K562 (cell line): ENCODE measurements at regions not wholly inside any gene's neighbourhood (a gene's known extent, or its start where the extent isn't known, plus 50 kb on each side); places are given as distances from the start of the nearest gene placed in this dataset.

Source experiments
- CBFB ChIP-seq: sonication (generic); formaldehyde crosslinking; IDR thresholded peaks from 2 replicates; pipeline ENCODE4 v1.4.0; 2020; ENCODE audit warnings: mild to moderate bottlenecking, missing genetic modification reagents
- CHD1 ChIP-seq: fragments of 200-600 bp; sonication (generic); IDR thresholded peaks from one replicate; pipeline ENCODE4 v1.6.1; 2012; ENCODE audit warnings: mild to moderate bottlenecking, moderate library complexity, low read length, inconsistent platforms
- MEF2A ChIP-seq: IDR thresholded peaks from 2 replicates; pipeline ENCODE4 v1.6.1; 2011; ENCODE audit warnings: low read depth, mild to moderate bottlenecking, low read length, moderate library complexity; ENCODE audit not compliant: control insufficient read depth
- NR2C2 ChIP-seq, 2 experiments: fragments of 200-800 bp in 1 of 2; sonication (Bioruptor generic) in 1 of 2; sonication (generic) in 1 of 2; formaldehyde crosslinking in 1 of 2; IDR thresholded peaks; 2 replicates each; pipeline versions ENCODE4 v1.6.1 to v1.8.0; 2016 to 2022; ENCODE audit warnings: mild to moderate bottlenecking in 1 of 2, missing compliant biosample characterization in 1 of 2, missing genetic modification characterization in 1 of 2, missing genetic modification reagents in 1 of 2
- PHF8 ChIP-seq: fragments of 200-600 bp; sonication (generic); IDR thresholded peaks from 2 replicates; pipeline ENCODE4 v1.6.1; 2012; ENCODE audit warnings: mixed run types, mild to moderate bottlenecking, inconsistent platforms, low read length, moderate library complexity, borderline replicate concordance
- POLR2A ChIP-seq: fragments of 450-650 bp; conservative IDR thresholded peaks from 2 replicates; pipeline ENCODE4 v1.6.1; 2016
- RAD21 ChIP-seq, 2 experiments: fragments of 250-450 bp in 1 of 2; fragments of 450-650 bp in 1 of 2; sonication (Bioruptor Pico) in 1 of 2; formaldehyde crosslinking in 1 of 2; IDR thresholded peaks in 1 of 2; conservative IDR thresholded peaks in 1 of 2; 2 replicates each; pipeline versions ENCODE4 v1.4.0 to v1.8.0; 2020 to 2022; ENCODE audit warnings: mild to moderate bottlenecking in 2 of 2, moderate library complexity in 1 of 2
- RBM14 ChIP-seq: fragments of 200-400 bp; formaldehyde crosslinking; IDR thresholded peaks from 2 replicates; pipeline ENCODE4 v1.6.1; 2018; ENCODE audit warnings: low read depth, mild to moderate bottlenecking, low read length, moderate library complexity, borderline replicate concordance; ENCODE audit not compliant: insufficient read depth
- RBM15 ChIP-seq: fragments of 200-400 bp; formaldehyde crosslinking; IDR thresholded peaks from 2 replicates; pipeline ENCODE4 v1.6.1; 2018; ENCODE audit warnings: mild to moderate bottlenecking, low read length, moderate library complexity; ENCODE audit not compliant: insufficient read depth
- SRF ChIP-seq, 2 experiments: fragments of 250-450, 450-650 bp in 1 of 2; sonication (Bioruptor Pico) in 1 of 2; sonication (generic) in 1 of 2; formaldehyde crosslinking; IDR thresholded peaks; 2 replicates each; pipeline versions ENCODE4 v1.5.0 to v1.5.1; 2020 to 2022; ENCODE audit warnings: mild to moderate bottlenecking in 1 of 2, missing genetic modification reagents in 1 of 2

DNA sequence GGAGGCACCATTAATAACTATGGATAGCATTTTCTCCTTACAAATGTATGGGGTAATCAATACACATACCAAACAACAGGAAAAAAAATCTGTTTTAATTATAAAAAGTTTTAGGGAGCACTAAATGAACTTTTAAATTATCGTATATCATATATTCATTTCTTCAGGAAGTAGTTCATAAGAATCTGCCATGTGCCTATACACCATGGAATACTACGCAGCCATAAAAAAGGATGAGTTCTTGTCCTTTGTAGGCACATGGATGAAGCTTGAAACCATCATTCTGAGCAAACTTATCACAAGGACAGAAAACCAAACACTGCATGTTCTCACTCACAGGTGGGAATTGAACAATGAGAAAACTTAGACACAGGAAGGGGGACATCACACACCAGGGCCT lies 162.1 kb upstream of the RASA1 start:
- TF ChIP-seq RAD21 (CRISPR knock-in tag; conservative IDR thresholded peaks at IDR 0.05 in 1 of 2, IDR thresholded peaks at IDR 0.05 in 1 of 2) (no peak), NR2C2 (CRISPR knock-in tag; IDR thresholded peaks at IDR 0.05) (no peak), NR2C2 (tag; IDR thresholded peaks at IDR 0.05) (no peak), PHF8 (no peak), CBFB (no peak), POLR2A (no peak), SRF (CRISPR knock-in tag; IDR thresholded peaks at IDR 0.05) (no peak), CHD1 (no peak), MEF2A (no peak), RBM15 (no peak), RBM14 (no peak)
